Activated T-helper 1 cell treated with anti-CD3 and anti-CD28 coated beads, Interleukin-12 subunit alpha, Interleukin-12 subunit beta, Interleukin-2, Interleukin-4 antibody, amounts not matched to agents 30 ng/mL and 10 ng/mL and 1 ng/mL, durations not matched to agents 14 hours and 24 hours and 36 hours (primary cell): ENCODE measurements at regions not wholly inside any gene's neighbourhood (a gene's known extent, or its start where the extent isn't known, plus 50 kb on each side); places are given as distances from the start of the nearest gene placed in this dataset.
"Not testable (repeated sequence)": the region's sequence is repeated elsewhere in the genome, so short reads cannot be mapped to it uniquely, and the experiment has no call there.

Experiments used
- DNase-seq: peaks from one replicate; pipeline ENCODE4 v3.0.0; 2021; ENCODE audit warnings: low spot score
- H3K27ac Mint-ChIP-seq: one replicate; pipeline ENCODE4 v1.8.0; 2021; ENCODE audit warnings: mild to moderate bottlenecking, mixed read lengths
- H3K27me3 Mint-ChIP-seq: one replicate; pipeline ENCODE4 v1.8.0; 2022; ENCODE audit warnings: mild to moderate bottlenecking, moderate library complexity, mixed read lengths; ENCODE audit not compliant: insufficient read depth
- H3K36me3 Mint-ChIP-seq: one replicate; pipeline ENCODE4 v1.8.0; 2021; ENCODE audit warnings: low read depth, mixed read lengths
- H3K4me1 Mint-ChIP-seq: one replicate; pipeline ENCODE4 v1.8.0; 2021; ENCODE audit warnings: low read depth, mixed read lengths
- H3K4me3 Mint-ChIP-seq: one replicate; pipeline ENCODE4 v1.8.0; 2021; ENCODE audit warnings: mild to moderate bottlenecking, moderate library complexity, mixed read lengths
- H3K9me3 Mint-ChIP-seq: one replicate; pipeline ENCODE4 v1.8.0; 2021; ENCODE audit warnings: mixed read lengths
- intact Hi-C: fragments of 100-400 bp; cut with micrococcal nuclease; formaldehyde crosslinking; loops from one replicate; pipeline ENCODE4 v1.15.1; 2024

- no peak overlapping the region for H3K27ac Mint-ChIP-seq
- H3K9me3 Mint-ChIP-seq, result no peaks in the 10 kb centered on the region
- intact Hi-C loops, result no loop called here
- H3K4me1 Mint-ChIP-seq, result no peaks in the 10 kb centered on the region
- H3K27me3 Mint-ChIP-seq, result peaks cover 29% of the 10 kb centered on the region
- no peak overlapping the region for H3K4me3 Mint-ChIP-seq
- H3K36me3 Mint-ChIP-seq, result no peaks in the 10 kb centered on the region
- no peak for DNase-seq
Observed at GRCh38 chr3:193815246-193816027, 222.4 kb downstream of the OPA1 start.

- intact Hi-C loops, result no loop called here
- H3K27me3 Mint-ChIP-seq, result peaks cover 28% of the 10 kb centered on the region
Observed at GRCh38 chr3:193816028-193816395, 223.0 kb downstream of the OPA1 start.

GRCh38 chr3:193816656-193817311, 223.8 kb downstream of the OPA1 start:
- H3K4me1 Mint-ChIP-seq, result no peaks in the 10 kb centered on the region
- no peak overlapping the region for H3K4me3 Mint-ChIP-seq
- peaks cover 29% of the 10 kb centered on the region for H3K27me3 Mint-ChIP-seq
- no peaks in the 10 kb centered on the region for H3K9me3 Mint-ChIP-seq
- H3K27ac Mint-ChIP-seq, result no peak overlapping the region
- H3K36me3 Mint-ChIP-seq, result no peaks in the 10 kb centered on the region
- no peak for DNase-seq
- intact Hi-C loops, result no loop called here

More at GRCh38 chr3:193816028-193816395, 223.0 kb downstream of the OPA1 start:
- Mint-ChIP-seq H3K4me1 (no peaks in the 10 kb centered on the region), H3K4me3 (no peak overlapping the region), H3K27ac (no peak overlapping the region), H3K36me3 (no peaks in the 10 kb centered on the region), H3K9me3 (no peaks in the 10 kb centered on the region)
- DNase-seq, result no peak

GRCh38 chr3:193819117-193820010, 226.4 kb downstream of the OPA1 start:
- DNase-seq, result no peak
- H3K36me3 Mint-ChIP-seq, result no peaks in the 10 kb centered on the region
- no peak overlapping the region for H3K4me3 Mint-ChIP-seq
- intact Hi-C loops, result no loop called here
- H3K27ac Mint-ChIP-seq, result no peak overlapping the region
- peaks cover 28% of the 10 kb centered on the region for H3K27me3 Mint-ChIP-seq
- H3K9me3 Mint-ChIP-seq, result no peaks in the 10 kb centered on the region
- H3K4me1 Mint-ChIP-seq, result no peaks in the 10 kb centered on the region

DNA sequence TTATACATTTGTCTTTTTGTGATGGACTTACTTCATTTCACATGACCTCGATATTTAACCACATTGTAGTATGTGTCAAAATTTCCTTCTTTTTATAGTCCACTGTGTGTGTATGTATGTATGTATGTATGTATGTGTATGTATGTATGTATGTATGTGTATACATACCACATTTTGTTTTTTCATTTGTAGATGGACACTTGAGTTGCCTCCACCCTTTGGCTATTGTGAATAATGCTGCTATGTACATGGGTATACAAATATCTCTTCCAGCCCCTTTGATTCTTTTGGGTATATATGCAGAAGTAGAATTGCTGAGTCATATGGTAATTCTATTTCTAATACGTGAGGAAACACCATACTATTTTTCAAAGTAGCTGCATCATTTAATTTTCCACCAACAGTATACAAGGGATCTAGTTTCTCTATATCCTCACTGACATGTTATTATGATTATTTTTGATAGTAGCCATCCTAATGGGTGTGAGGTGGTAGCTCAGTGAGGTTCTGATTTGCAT, 228.2 kb downstream of the OPA1 start:
- Mint-ChIP-seq H3K9me3 (no peaks in the 10 kb centered on the region), H3K4me1 (no peaks in the 10 kb centered on the region), H3K27ac (no peak overlapping the region), H3K4me3 (no peak overlapping the region), H3K27me3 (peaks cover 34% of the 10 kb centered on the region), H3K36me3 (no peaks in the 10 kb centered on the region)
- DNase-seq, result no peak
- intact Hi-C loops, result no loop called here

- DNase-seq, result no peak
- Mint-ChIP-seq H3K9me3 (no peaks in the 10 kb centered on the region), H3K4me1 (no peaks in the 10 kb centered on the region), H3K36me3 (no peaks in the 10 kb centered on the region), H3K27ac (no peak overlapping the region), H3K27me3 (peaks cover 35% of the 10 kb centered on the region), H3K4me3 (no peak overlapping the region)
- intact Hi-C loops, result no loop called here
Observed at GRCh38 chr3:193822492-193823212, 229.6 kb downstream of the OPA1 start.

DNA sequence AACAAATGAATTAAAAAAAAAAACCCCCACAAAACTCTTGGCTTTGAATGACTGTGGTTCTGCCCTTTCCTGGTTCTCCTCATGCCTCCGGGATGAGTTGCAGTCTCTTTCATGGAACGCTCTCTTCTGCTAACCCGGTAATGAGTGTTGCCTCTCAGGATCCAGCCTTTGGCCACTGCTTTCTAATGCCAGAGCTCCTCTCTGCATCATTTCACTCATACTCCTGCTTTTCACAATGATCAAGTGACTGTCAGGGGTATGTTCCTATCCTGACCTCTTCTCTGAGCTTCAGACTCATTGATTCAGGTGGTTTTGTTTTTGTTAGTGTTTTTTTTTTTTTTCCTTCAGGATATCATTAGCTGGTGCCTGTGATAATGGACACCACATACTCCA, 230.2 kb downstream of the OPA1 start:
- H3K9me3 Mint-ChIP-seq, intact Hi-C loops, H3K4me3 Mint-ChIP-seq, H3K27ac Mint-ChIP-seq, H3K36me3 Mint-ChIP-seq, DNase-seq, H3K4me1 Mint-ChIP-seq: not testable (repeated sequence)
- peaks cover 32% of the 10 kb centered on the region for H3K27me3 Mint-ChIP-seq

- Mint-ChIP-seq H3K27me3 (peaks cover 35% of the 10 kb centered on the region), H3K4me1 (no peaks in the 10 kb centered on the region), H3K4me3 (no peak overlapping the region), H3K27ac (no peak overlapping the region), H3K36me3 (no peaks in the 10 kb centered on the region), H3K9me3 (no peaks in the 10 kb centered on the region)
- DNase-seq, result no peak
- intact Hi-C loops, result no loop called here
Observed at GRCh38 chr3:193824365-193824764, 231.4 kb downstream of the OPA1 start.

GRCh38 chr3:193825617-193826016, 232.6 kb downstream of the OPA1 start:
- no peaks in the 10 kb centered on the region for H3K9me3 Mint-ChIP-seq
- H3K4me3 Mint-ChIP-seq, result no peak overlapping the region
- no peak for DNase-seq
- intact Hi-C loops, result no loop called here
- H3K36me3 Mint-ChIP-seq, result no peaks in the 10 kb centered on the region
- H3K4me1 Mint-ChIP-seq, result no peaks in the 10 kb centered on the region
- H3K27ac Mint-ChIP-seq, result no peak overlapping the region
- peaks cover 34% of the 10 kb centered on the region for H3K27me3 Mint-ChIP-seq

- Mint-ChIP-seq H3K4me1 (no peaks in the 10 kb centered on the region), H3K27me3 (peaks cover 27% of the 10 kb centered on the region), H3K36me3 (no peaks in the 10 kb centered on the region), H3K9me3 (no peaks in the 10 kb centered on the region), H3K4me3 (no peak overlapping the region), H3K27ac (no peak overlapping the region)
- intact Hi-C loops, result no loop called here
- DNase-seq, result no peak
Observed at GRCh38 chr3:193826159-193826795, 233.3 kb downstream of the OPA1 start.

DNA sequence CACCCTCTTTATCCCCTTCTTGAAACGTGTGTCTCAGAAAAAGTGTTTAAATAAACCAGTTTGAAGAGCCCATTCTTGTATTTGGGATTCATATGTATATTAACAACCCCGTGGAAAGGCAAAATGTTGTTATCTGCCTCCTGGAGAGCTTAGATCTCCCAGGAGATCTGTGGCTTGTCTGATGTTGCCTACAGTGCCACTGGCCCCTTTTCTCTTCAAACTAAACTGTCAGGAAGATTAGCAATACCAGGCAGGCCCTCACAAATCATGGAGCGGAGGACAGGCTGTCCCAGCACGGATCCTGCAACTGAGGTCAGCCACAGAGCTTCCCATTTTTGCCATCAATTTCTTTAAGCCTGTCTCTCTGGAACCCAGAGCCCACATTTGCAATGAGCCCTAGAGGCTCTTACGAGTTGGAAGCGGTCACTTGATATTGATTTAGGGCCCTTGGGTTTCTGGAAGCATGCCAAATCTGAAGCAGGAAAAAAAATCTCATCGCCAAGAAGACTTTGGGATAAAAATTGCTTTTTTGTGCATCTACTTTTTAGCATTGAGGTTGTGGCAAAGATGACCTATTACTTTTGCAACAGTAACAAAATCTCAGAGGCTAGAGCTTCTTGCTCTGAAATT, 234.1 kb downstream of the OPA1 start:
- peaks cover 5% of the 10 kb centered on the region for H3K4me1 Mint-ChIP-seq
- no peak overlapping the region for H3K27ac Mint-ChIP-seq
- intact Hi-C loops, result no loop called here
- no peak overlapping the region for H3K4me3 Mint-ChIP-seq
- no peak for DNase-seq
- H3K36me3 Mint-ChIP-seq, result no peaks in the 10 kb centered on the region
- peaks cover 20% of the 10 kb centered on the region for H3K27me3 Mint-ChIP-seq
- H3K9me3 Mint-ChIP-seq, result no peaks in the 10 kb centered on the region

DNA sequence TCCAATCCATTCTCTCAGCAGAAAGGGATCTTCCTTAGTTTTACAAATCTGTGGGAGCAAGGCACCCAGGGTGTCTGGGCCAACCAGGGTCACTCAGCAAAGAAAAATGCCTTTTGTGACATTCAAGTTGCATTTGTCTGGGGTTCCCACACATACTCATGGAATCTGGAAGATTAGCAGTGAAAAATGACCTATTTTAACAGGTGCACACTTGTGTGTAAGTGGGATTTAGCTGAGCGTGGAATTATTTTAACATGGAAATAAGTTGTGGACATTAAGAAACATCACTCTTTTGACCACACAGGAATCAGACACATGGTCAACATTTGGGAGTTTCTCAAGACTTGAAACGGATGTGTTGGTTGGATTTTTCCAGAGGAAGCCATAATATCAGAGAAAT, 234.9 kb downstream of the OPA1 start:
- no peak for DNase-seq
- intact Hi-C loops, result no loop called here
- no peaks in the 10 kb centered on the region for H3K36me3 Mint-ChIP-seq
- peaks cover 8% of the 10 kb centered on the region for H3K4me1 Mint-ChIP-seq
- H3K4me3 Mint-ChIP-seq, result no peak overlapping the region
- no peaks in the 10 kb centered on the region for H3K9me3 Mint-ChIP-seq
- H3K27me3 Mint-ChIP-seq, result peaks cover 13% of the 10 kb centered on the region
- no peak overlapping the region for H3K27ac Mint-ChIP-seq
